Activated CD4-positive, alpha-beta T cell treated with anti-CD3 and anti-CD28 coated beads for 36 hours (primary cell): ENCODE measurements at regions not wholly inside any gene's neighbourhood (a gene's known extent, or its start where the extent isn't known, plus 50 kb on each side); places are given as distances from the start of the nearest gene placed in this dataset.

ENCODE experiments used
- ATAC-seq: fragments of 200-7000 bp; cut with Tn5 transposase; one replicate; pipeline ENCODE4 v1.10.0; 2021; ENCODE audit warnings: mild to moderate bottlenecking, moderate library complexity
- CTCF ChIA-PET: fragments of 350-600 bp; sonication (Branson Sonifier 250); formaldehyde crosslinking; loops from one replicate; lab custom pipeline; 2021; ENCODE audit warnings: antibody characterized with exemption; lab: Charles Lee
- POLR2A ChIA-PET: fragments of 350-600 bp; sonication (Branson Sonifier 250); formaldehyde crosslinking; loops from one replicate; lab custom pipeline; 2021; ENCODE audit warnings: antibody characterized with exemption, inconsistent platforms; lab: Charles Lee
- DNase-seq: peaks from one replicate; pipeline ENCODE4 v3.0.0-alpha.2; 2020
- H3K27ac Mint-ChIP-seq: one replicate; pipeline ENCODE4 v1.8.0; 2021; ENCODE audit warnings: mixed read lengths
- H3K27me3 Mint-ChIP-seq: one replicate; pipeline ENCODE4 v1.8.0; 2021; ENCODE audit warnings: mixed read lengths
- H3K36me3 Mint-ChIP-seq: one replicate; pipeline ENCODE4 v1.8.0; 2021; ENCODE audit warnings: low read depth, mixed read lengths
- H3K4me1 Mint-ChIP-seq: one replicate; pipeline ENCODE4 v1.8.0; 2021; ENCODE audit warnings: mixed read lengths
- H3K4me3 Mint-ChIP-seq: one replicate; pipeline ENCODE4 v1.8.0; 2021; ENCODE audit warnings: mild to moderate bottlenecking, moderate library complexity, mixed read lengths
- H3K9me3 Mint-ChIP-seq: one replicate; pipeline ENCODE4 v1.8.0; 2021; ENCODE audit warnings: low read depth, mixed read lengths
- intact Hi-C, 2 experiments: fragments of 100-400 bp; cut with DNase I in 1 of 2; cut with micrococcal nuclease in 1 of 2; formaldehyde crosslinking; loops; one replicate each; pipeline versions ENCODE4 v1.14.2 to v1.15.1; 2022 to 2024; cut with DNase I, micrococcal nuclease

DNA sequence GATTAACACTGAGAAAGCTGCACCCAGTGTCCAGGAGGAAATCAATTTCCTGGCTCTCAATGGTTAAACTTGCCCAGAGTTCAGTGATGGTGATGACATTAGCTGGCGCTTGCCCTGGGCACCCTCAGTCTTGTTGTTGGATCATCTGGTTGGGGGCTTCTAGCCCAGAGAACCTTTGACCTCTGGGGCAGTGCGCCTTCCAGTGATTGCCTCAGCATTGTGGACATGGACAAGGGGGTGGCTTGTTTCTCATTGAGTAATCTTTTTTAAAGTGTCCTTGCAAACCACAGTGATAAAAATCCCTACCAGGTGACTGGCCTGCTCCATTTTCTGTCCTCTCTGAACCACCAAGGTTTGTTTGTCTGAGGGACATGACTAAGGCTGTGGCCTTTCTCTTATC is 95.6 kb upstream of the USP9Y start:
- H3K27ac Mint-ChIP-seq, result no peak overlapping the region
- peaks cover 5% of the 10 kb centered on the region for H3K36me3 Mint-ChIP-seq
- intact Hi-C loops, result no loop called here

DNA sequence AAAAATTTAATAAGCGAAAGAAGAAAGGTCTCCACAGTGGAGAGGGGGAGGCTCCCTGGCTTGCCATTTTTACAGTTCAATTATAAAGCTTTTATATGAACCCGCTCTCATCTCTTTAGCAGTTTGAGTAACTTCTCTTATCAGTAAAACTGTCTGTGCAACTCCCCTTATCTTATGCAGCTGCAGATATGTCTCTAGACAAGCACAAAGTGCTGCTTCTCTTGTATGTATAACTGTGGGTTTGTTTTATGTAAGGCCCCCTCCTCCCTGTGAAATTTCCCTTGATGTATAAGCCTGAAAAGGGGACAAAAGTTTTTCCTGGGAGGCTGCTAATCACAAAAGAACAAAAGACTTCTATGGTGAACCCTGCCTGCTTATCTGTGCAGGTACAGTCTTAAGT is 90.2 kb upstream of the USP9Y start:
- Mint-ChIP-seq H3K4me3 (no peak overlapping the region), H3K27ac (no peak overlapping the region), H3K27me3 (no peaks in the 10 kb centered on the region), H3K36me3 (peaks cover 5% of the 10 kb centered on the region), H3K9me3 (peaks cover 16% of the 10 kb centered on the region), H3K4me1 (peaks cover 9% of the 10 kb centered on the region)
- DNase-seq, result no peak
- ATAC-seq, result no peak
- ChIA-PET CTCF (no interaction called here), POLR2A (no interaction called here)
- intact Hi-C loops, result no loop called here

More for the DNA sequence above, 95.6 kb upstream of the USP9Y start:
- no peak for DNase-seq
- Mint-ChIP-seq H3K4me1 (peaks cover 3% of the 10 kb centered on the region), H3K9me3 (peaks cover 3% of the 10 kb centered on the region), H3K4me3 (no peak overlapping the region), H3K27me3 (no peaks in the 10 kb centered on the region)
- ChIA-PET CTCF (interaction anchor here (1.1 kb wide), 1 partner anchor 12 kb away, joined by 3 read pairs; no protein-coding TSS in a partner anchor), POLR2A (no interaction called here)
- no peak for ATAC-seq

DNA sequence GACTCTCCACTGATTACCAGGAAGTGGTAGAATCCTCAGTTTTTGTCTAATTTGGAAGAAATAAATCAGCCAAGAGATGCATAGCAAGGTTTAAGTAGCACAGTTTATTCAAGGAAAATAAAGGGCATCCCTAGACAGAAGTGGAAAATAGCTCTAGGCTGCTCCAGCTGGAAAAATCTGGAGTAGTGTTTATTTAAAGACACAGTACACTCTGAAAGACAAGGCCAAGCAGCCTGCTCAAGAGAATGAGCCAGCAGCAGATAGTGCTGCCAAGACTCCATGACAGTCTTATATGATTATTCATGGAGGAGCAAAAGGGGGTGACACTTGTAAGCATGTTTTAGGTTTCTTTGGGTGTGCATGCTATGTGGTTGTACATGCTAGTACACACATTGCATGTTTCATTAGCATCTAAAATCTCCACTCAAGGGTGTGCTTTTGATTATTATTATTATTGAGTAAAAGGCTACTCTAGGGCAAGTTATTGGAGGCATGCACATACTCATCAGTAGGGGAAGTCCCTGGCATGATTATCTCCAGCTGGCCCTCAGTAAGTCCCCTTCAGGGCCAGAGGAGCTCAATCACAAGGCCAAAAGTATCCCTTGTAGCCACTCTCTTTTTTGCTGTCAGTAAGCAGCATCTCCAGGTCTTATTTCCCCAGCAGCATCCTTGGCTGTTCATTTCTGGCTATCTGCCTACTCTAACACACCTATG is 85.1 kb upstream of the USP9Y start:
- Mint-ChIP-seq H3K27ac (no peak overlapping the region), H3K4me3 (no peak overlapping the region), H3K4me1 (peaks cover 9% of the 10 kb centered on the region), H3K36me3 (peaks cover 5% of the 10 kb centered on the region), H3K27me3 (no peaks in the 10 kb centered on the region), H3K9me3 (peaks cover 16% of the 10 kb centered on the region)
- intact Hi-C loops, result no loop called here
- CTCF ChIA-PET, result no interaction called here
- POLR2A ChIA-PET, result no interaction called here
- DNase-seq (no peak), ATAC-seq (no peak)

DNA sequence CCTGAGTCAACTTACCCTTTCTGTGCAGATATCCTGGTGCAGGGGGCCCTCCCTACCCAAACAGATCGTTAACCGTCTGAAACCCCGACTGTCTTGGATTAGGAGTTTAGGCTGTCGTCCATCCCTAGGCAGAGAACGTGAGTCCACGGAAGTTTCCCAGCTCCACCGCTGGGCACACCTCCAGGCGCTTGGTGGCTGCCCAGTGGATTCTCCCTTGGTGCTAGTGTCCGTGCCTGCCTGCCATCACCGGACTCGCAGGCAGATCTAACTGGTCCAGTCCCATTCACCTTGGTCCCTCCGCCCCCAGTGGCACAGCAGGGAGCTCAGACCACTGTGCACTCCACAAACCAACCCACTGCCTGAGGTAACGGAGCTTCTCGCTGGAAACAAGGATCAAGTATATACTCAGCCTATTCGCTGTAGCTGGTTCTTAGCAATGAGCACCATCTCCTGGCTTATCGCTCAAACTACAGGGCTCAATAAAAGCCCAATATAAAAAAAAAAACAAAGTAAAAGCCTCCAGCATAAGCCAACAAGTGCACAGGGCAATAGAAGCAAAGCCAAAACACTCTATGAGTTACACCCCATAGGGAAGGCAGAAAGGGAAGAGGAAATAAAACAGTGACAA is 79.5 kb upstream of the USP9Y start:
- H3K4me1 Mint-ChIP-seq, result peaks cover 6% of the 10 kb centered on the region
- H3K9me3 Mint-ChIP-seq, result no peaks in the 10 kb centered on the region
- intact Hi-C loops, result loop anchor here in 1 of 2 experiments (2.0 kb wide), 1 partner anchor 143 kb away; no protein-coding TSS in a partner anchor
- no peaks in the 10 kb centered on the region for H3K27me3 Mint-ChIP-seq
- H3K36me3 Mint-ChIP-seq, result no peaks in the 10 kb centered on the region
- ATAC-seq, result peak; percentile 58
- CTCF ChIA-PET, result interaction anchor here (0.8 to 1.5 kb wide), 4 partner anchors 13 to 143 kb away, joined by 3 to 6 read pairs (median 3); no protein-coding TSS in a partner anchor
- peak; percentile 8 for DNase-seq
- POLR2A ChIA-PET, result no interaction called here
- no peak overlapping the region for H3K4me3 Mint-ChIP-seq
- no peak overlapping the region for H3K27ac Mint-ChIP-seq

DNA sequence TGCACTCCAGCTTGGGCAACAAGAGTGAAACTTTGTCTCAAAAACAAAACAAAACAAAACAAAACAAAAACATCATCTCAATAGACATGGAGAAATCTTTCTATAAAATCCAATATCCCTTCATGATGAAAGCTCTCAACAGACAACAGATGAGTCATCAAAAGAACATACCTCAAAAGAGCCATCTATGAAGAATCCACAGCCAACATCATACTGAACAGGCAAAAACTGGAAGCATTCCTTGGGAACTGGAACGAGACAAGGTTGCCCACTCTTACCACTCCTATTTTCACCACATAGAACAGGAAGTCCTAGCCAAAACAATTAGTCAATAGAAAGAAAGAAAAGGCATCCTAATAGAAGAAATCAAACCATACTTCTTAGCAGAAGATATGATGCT is 77.8 kb upstream of the USP9Y start:
- CTCF ChIA-PET, result no interaction called here
- no peaks in the 10 kb centered on the region for H3K27me3 Mint-ChIP-seq
- no peak overlapping the region for H3K4me3 Mint-ChIP-seq
- peaks cover 13% of the 10 kb centered on the region for H3K4me1 Mint-ChIP-seq
- ATAC-seq (no peak), DNase-seq (no peak)
- no peak overlapping the region for H3K27ac Mint-ChIP-seq
- POLR2A ChIA-PET, result no interaction called here
- intact Hi-C loops, result no loop called here
- no peaks in the 10 kb centered on the region for H3K9me3 Mint-ChIP-seq
- no peaks in the 10 kb centered on the region for H3K36me3 Mint-ChIP-seq

DNA sequence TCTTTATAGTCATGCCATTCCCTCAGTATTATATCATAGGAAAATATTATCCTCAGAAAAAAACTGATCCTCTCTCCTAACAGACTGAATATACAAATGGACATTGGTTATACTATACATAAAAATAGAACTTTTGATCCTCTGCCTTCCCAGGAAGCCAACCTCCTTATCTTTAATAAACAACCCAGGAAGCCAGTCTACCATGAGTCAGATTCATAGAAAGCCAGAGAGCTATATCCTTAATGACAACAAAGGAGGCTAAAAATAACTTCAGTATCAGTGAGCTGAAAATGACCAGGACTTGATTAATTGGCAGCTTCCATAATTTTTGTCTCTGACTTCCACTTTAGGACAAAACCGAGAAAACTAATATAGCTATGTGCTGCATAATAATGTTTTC is 58.0 kb upstream of the USP9Y start:
- Mint-ChIP-seq H3K9me3 (no peaks in the 10 kb centered on the region), H3K4me1 (no peaks in the 10 kb centered on the region), H3K27ac (no peak overlapping the region), H3K27me3 (no peaks in the 10 kb centered on the region), H3K4me3 (no peak overlapping the region), H3K36me3 (no peaks in the 10 kb centered on the region)
- ATAC-seq, result no peak
- intact Hi-C loops, result no loop called here
- ChIA-PET POLR2A (no interaction called here), CTCF (interaction anchor here (1.2 kb wide), 1 partner anchor 12 kb away, joined by 3 read pairs; no protein-coding TSS in a partner anchor)
- DNase-seq, result no peak

DNA sequence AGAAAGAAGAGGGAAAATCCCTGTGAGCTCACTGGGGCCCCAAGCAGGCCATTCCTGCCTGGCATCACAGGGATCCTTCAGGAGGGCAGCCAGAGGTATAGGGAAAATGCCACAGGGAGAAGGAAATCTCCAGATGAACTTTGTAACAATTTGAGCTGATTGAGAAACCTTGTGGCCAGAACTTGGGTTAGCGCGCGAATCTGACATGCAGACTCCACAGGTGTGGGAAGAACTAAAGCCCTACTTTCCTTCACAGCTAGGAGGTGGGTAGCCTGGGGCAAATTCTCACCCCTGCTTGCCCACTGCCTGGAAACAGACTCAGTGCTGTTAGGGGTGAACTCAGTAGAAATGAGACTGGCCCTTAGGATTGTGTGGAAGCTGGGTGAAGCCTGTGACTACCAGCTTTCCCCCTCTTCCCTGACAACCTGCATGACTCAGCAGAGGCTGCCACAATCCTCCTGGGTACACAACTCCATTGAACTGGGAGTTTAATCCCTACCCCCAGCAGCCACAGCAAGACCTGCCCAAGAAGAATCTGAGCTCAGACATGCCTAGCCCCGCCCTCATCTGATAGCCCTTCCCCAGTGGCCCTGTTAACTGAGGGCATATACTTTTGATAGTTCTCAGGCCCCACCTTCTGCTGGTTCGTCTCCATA is 57.2 kb upstream of the USP9Y start:
- no peaks in the 10 kb centered on the region for H3K9me3 Mint-ChIP-seq
- no peaks in the 10 kb centered on the region for H3K4me1 Mint-ChIP-seq

DNA sequence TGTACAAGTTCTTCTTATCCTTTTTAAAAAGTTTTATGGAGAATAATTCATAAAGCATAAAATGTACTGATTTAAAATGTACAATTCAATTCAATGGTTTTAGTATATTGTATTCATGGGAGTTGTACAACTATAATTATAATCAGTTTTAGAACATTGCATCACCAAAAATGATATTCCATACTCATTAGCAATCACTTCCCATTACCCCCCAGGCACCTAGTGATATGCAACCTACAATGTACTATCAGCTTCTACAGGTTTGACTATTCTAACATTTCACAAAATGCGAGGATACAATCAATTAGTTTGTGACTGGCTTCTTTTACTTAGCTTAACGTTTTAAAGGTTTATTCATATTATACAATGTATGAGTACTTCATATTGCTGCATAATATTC is 49.9 kb upstream of the USP9Y start:
- Mint-ChIP-seq H3K27ac (no peak overlapping the region), H3K4me1 (no peaks in the 10 kb centered on the region), H3K36me3 (no peaks in the 10 kb centered on the region), H3K4me3 (no peak overlapping the region), H3K9me3 (no peaks in the 10 kb centered on the region), H3K27me3 (no peaks in the 10 kb centered on the region)
- DNase-seq (no peak), ATAC-seq (no peak)
- CTCF ChIA-PET, result no interaction called here
- intact Hi-C loops, result no loop called here
- POLR2A ChIA-PET, result no interaction called here

More for the DNA sequence above, 57.2 kb upstream of the USP9Y start:
- H3K36me3 Mint-ChIP-seq, result no peaks in the 10 kb centered on the region
- CTCF ChIA-PET, result no interaction called here
- intact Hi-C loops, result no loop called here
- H3K27ac Mint-ChIP-seq, result no peak overlapping the region
- DNase-seq (no peak), ATAC-seq (no peak)
- no peak overlapping the region for H3K4me3 Mint-ChIP-seq
- POLR2A ChIA-PET, result no interaction called here
- no peaks in the 10 kb centered on the region for H3K27me3 Mint-ChIP-seq
